A673 (cell line): ENCODE measurements at regions not wholly inside any gene's neighbourhood (a gene's known extent, or its start where the extent isn't known, plus 50 kb on each side); places are given as distances from the start of the nearest gene placed in this dataset.
A peak's percentile ranks its signal among the peaks of the same experiment; 100 is the strongest.

Experiments used
- EZH2 ChIP-seq: fragments of 200-600 bp; sonication (generic); IDR thresholded peaks from 2 replicates; pipeline ENCODE4 v1.6.1; 2017; ENCODE audit warnings: borderline replicate concordance, low read depth, mild to moderate bottlenecking, mixed read lengths, antibody characterized with exemption, low read length; ENCODE audit not compliant: poor library complexity, severe bottlenecking
- TF ChIP-seq, protein P1 (sequence below): fragments of 300-800, 200-600 bp; sonication (generic); conservative IDR thresholded peaks from 2 replicates; pipeline ENCODE4 v1.5.1; 2017; ENCODE audit warnings: low read depth, mild to moderate bottlenecking, antibody characterized with exemption, low read length, moderate library complexity, mixed read lengths

DNA sequence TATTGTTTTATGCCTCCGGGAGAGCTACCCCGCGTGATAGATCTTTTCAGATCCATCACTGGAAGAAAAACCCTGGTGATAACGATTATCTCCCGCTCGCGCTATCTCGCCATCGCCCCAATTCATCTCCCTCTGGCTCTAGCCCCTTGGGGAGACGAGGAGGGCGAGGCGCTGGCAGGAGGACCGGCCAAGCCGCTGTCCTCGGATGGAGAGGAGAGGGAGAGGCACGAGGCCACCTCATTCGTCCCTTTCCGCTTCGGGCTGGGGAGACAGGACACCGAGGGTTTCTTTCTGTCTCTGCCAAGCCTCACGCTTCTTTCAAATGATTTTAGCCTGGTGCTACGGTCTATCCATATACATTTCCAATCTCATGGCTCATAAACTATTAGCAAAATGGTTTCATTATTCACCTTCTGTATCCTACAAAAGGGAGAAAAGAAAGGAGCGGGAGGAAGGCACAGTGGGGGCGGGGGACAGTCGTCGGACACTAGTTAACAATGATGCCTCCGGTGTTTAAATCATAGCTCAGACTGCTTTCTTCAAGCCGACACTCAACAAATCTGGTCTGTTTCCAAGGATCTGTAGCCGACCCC, 415.0 kb upstream of the ESRRG start:
- TF ChIP-seq, protein P1, sequence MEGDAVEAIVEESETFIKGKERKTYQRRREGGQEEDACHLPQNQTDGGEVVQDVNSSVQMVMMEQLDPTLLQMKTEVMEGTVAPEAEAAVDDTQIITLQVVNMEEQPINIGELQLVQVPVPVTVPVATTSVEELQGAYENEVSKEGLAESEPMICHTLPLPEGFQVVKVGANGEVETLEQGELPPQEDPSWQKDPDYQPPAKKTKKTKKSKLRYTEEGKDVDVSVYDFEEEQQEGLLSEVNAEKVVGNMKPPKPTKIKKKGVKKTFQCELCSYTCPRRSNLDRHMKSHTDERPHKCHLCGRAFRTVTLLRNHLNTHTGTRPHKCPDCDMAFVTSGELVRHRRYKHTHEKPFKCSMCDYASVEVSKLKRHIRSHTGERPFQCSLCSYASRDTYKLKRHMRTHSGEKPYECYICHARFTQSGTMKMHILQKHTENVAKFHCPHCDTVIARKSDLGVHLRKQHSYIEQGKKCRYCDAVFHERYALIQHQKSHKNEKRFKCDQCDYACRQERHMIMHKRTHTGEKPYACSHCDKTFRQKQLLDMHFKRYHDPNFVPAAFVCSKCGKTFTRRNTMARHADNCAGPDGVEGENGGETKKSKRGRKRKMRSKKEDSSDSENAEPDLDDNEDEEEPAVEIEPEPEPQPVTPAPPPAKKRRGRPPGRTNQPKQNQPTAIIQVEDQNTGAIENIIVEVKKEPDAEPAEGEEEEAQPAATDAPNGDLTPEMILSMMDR: no peak
- peak; percentile 67 for TF ChIP-seq EZH2
